ENCODE measurements at regions not wholly inside any gene's neighbourhood (a gene's known extent, or its start where the extent isn't known, plus 50 kb on each side); places are given as distances from the start of the nearest gene placed in this dataset.

DNA sequence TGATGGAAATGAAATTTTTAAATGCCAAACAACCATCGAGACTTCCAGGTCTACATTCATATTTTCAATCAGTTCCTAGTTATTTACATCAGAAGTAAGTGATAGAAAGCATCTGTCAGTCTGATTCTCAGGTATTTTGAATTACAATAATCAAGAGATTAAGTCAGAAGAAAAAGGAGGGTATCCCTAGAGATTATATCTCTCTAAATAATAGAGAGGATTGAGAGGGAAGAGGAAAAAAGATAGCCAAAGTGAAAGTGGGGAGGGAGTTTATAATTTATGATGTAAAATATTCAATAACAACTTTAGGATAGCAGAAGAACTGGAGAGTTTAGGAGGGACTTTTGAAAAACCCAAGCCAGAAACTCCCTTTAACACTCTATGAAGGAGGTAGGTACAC, 400.2 kb downstream of the EFNA5 start:
- no peak for TF ChIP-seq EZH2 (IDR thresholded peaks at IDR 0.05; ENCODE audit: borderline replicate concordance, low read depth, low read length, poor library complexity, severe bottlenecking)
- TF ChIP-seq, protein P1, sequence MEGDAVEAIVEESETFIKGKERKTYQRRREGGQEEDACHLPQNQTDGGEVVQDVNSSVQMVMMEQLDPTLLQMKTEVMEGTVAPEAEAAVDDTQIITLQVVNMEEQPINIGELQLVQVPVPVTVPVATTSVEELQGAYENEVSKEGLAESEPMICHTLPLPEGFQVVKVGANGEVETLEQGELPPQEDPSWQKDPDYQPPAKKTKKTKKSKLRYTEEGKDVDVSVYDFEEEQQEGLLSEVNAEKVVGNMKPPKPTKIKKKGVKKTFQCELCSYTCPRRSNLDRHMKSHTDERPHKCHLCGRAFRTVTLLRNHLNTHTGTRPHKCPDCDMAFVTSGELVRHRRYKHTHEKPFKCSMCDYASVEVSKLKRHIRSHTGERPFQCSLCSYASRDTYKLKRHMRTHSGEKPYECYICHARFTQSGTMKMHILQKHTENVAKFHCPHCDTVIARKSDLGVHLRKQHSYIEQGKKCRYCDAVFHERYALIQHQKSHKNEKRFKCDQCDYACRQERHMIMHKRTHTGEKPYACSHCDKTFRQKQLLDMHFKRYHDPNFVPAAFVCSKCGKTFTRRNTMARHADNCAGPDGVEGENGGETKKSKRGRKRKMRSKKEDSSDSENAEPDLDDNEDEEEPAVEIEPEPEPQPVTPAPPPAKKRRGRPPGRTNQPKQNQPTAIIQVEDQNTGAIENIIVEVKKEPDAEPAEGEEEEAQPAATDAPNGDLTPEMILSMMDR (conservative IDR thresholded peaks at IDR 0.05; ENCODE audit: low read depth, low read length): no peak

All from A673 (cell line).